DOHH2 (cell line): ENCODE measurements at regions not wholly inside any gene's neighbourhood (a gene's known extent, or its start where the extent isn't known, plus 50 kb on each side); places are given as distances from the start of the nearest gene placed in this dataset.

ENCODE experiments used
- H3F3A ChIP-seq: fragments of 200-600 bp; sonication (generic), shearing (Covaris generic); 2 replicates; pipeline ENCODE4 v1.6.0; 2016; ENCODE audit warnings: antibody characterized with exemption, mild to moderate bottlenecking; ENCODE audit not compliant: control insufficient read depth, insufficient read depth
- H3K27ac ChIP-seq: fragments of 200-600 bp; sonication (generic); 2 replicates; pipeline ENCODE4 v1.5.1; 2014; ENCODE audit warnings: low read depth, mild to moderate bottlenecking, low read length, moderate library complexity
- H3K27me3 ChIP-seq: fragments of 200-600 bp; sonication (generic); 2 replicates; pipeline ENCODE4 v1.6.1; 2014; ENCODE audit warnings: mild to moderate bottlenecking, low read length, mixed read lengths; ENCODE audit not compliant: control insufficient read depth
- H3K36me3 ChIP-seq: fragments of 200-600 bp; sonication (generic); 2 replicates; pipeline ENCODE4 v1.6.1; 2014; ENCODE audit warnings: mild to moderate bottlenecking, low read length, moderate library complexity, mixed read lengths; ENCODE audit not compliant: control insufficient read depth
- H3K4me1 ChIP-seq: fragments of 200-600 bp; sonication (generic); 2 replicates; pipeline ENCODE4 v1.6.1; 2014; ENCODE audit warnings: mild to moderate bottlenecking, low read length, mixed read lengths; ENCODE audit not compliant: control insufficient read depth
- H3K4me2 ChIP-seq: fragments of 200-600 bp; sonication (generic); 2 replicates; pipeline ENCODE4 v1.6.0; 2014; ENCODE audit warnings: mild to moderate bottlenecking, low read length, moderate library complexity
- H3K4me3 ChIP-seq: fragments of 200-600 bp; sonication (generic); 2 replicates; pipeline ENCODE4 v1.5.1; 2014; ENCODE audit warnings: mild to moderate bottlenecking, low read length, mixed read lengths
- H3K79me2 ChIP-seq: fragments of 200-600 bp; sonication (generic); 2 replicates; pipeline ENCODE4 v1.6.1; 2014; ENCODE audit warnings: mild to moderate bottlenecking, low read length, mixed read lengths; ENCODE audit not compliant: control insufficient read depth
- H3K9me2 ChIP-seq: fragments of 200-600 bp; sonication (generic); replicated peaks from 2 replicates; pipeline ENCODE4 v1.6.1; 2014; ENCODE audit warnings: mild to moderate bottlenecking, low read length, mixed read lengths; ENCODE audit not compliant: control insufficient read depth
- H3K9me3 ChIP-seq: fragments of 200-600 bp; sonication (generic); 2 replicates; pipeline ENCODE4 v1.6.1; 2014; ENCODE audit warnings: antibody characterized with exemption, low read length, mixed read lengths; ENCODE audit not compliant: control insufficient read depth, insufficient read depth
- H4K20me1 ChIP-seq: fragments of 200-600 bp; sonication (generic); 2 replicates; pipeline ENCODE4 v1.6.0; 2014; ENCODE audit warnings: low read depth, mild to moderate bottlenecking, antibody characterized with exemption, low read length, moderate library complexity; ENCODE audit not compliant: control insufficient read depth, insufficient read depth
- CTCF ChIP-seq: fragments of 200-600 bp; sonication (generic); IDR thresholded peaks from one replicate; pipeline ENCODE4 v1.5.1; 2014; ENCODE audit warnings: antibody characterized with exemption, mild to moderate bottlenecking, low read depth, low read length; ENCODE audit not compliant: poor library complexity, severe bottlenecking
- EZH2phosphoT487 ChIP-seq: fragments of 200-600 bp; sonication (generic); IDR thresholded peaks from 2 replicates; pipeline ENCODE4 v1.6.1; 2017; ENCODE audit warnings: borderline replicate concordance, mild to moderate bottlenecking, antibody characterized with exemption, low read length, moderate library complexity, mixed read lengths

GRCh38 chr4:187887906-187888305 lies 107.7 kb upstream of the ZFP42 start:
- Histone ChIP-seq H3K4me3 (no peak overlapping the region), H4K20me1 (no peaks in the 10 kb centered on the region), H3F3A (no peaks in the 10 kb centered on the region), H3K9me2 (no peaks in the 10 kb centered on the region), H3K27ac (no peak overlapping the region), H3K27me3 (no peaks in the 10 kb centered on the region), H3K4me2 (no peak overlapping the region), H3K36me3 (no peaks in the 10 kb centered on the region), H3K4me1 (no peaks in the 10 kb centered on the region), H3K9me3 (no peaks in the 10 kb centered on the region), H3K79me2 (no peaks in the 10 kb centered on the region)
- TF ChIP-seq EZH2phosphoT487 (no peak), CTCF (no peak)

GRCh38 chr4:187889651-187890050 lies 105.9 kb upstream of the ZFP42 start:
- Histone ChIP-seq H3K27ac (no peak overlapping the region), H3K4me3 (no peak overlapping the region), H3F3A (no peaks in the 10 kb centered on the region), H3K9me2 (no peaks in the 10 kb centered on the region), H3K36me3 (no peaks in the 10 kb centered on the region), H4K20me1 (no peaks in the 10 kb centered on the region), H3K4me1 (no peaks in the 10 kb centered on the region), H3K79me2 (no peaks in the 10 kb centered on the region), H3K27me3 (no peaks in the 10 kb centered on the region), H3K4me2 (no peak overlapping the region), H3K9me3 (no peaks in the 10 kb centered on the region)
- TF ChIP-seq CTCF (no peak), EZH2phosphoT487 (no peak)

- no peaks in the 10 kb centered on the region for H3K9me3 ChIP-seq
- H4K20me1 ChIP-seq, result no peaks in the 10 kb centered on the region
- H3K4me2 ChIP-seq, result no peak overlapping the region
- no peak overlapping the region for H3K4me3 ChIP-seq
- no peaks in the 10 kb centered on the region for H3K27me3 ChIP-seq
- H3F3A ChIP-seq, result no peaks in the 10 kb centered on the region
- H3K27ac ChIP-seq, result no peak overlapping the region
- no peaks in the 10 kb centered on the region for H3K9me2 ChIP-seq
- no peaks in the 10 kb centered on the region for H3K79me2 ChIP-seq
- no peaks in the 10 kb centered on the region for H3K36me3 ChIP-seq
- no peak for TF ChIP-seq EZH2phosphoT487
- no peaks in the 10 kb centered on the region for H3K4me1 ChIP-seq
Observed at GRCh38 chr4:187893418-187893817, 102.2 kb upstream of the ZFP42 start.

GRCh38 chr4:187903106-187903505 lies 92.5 kb upstream of the ZFP42 start:
- no peaks in the 10 kb centered on the region for H3K79me2 ChIP-seq
- no peaks in the 10 kb centered on the region for H3K9me2 ChIP-seq
- H3K4me3 ChIP-seq, result no peak overlapping the region
- no peak overlapping the region for H3K4me2 ChIP-seq
- no peaks in the 10 kb centered on the region for H3K4me1 ChIP-seq
- no peaks in the 10 kb centered on the region for H3K36me3 ChIP-seq
- no peaks in the 10 kb centered on the region for H3K9me3 ChIP-seq
- H3F3A ChIP-seq, result no peaks in the 10 kb centered on the region
- H3K27me3 ChIP-seq, result no peaks in the 10 kb centered on the region
- TF ChIP-seq CTCF, result no peak
- TF ChIP-seq EZH2phosphoT487, result no peak
- H4K20me1 ChIP-seq, result no peaks in the 10 kb centered on the region
- no peak overlapping the region for H3K27ac ChIP-seq
